Left lung (tissue), 4 donors: ENCODE measurements at regions not wholly inside any gene's neighbourhood (a gene's known extent, or its start where the extent isn't known, plus 50 kb on each side); places are given as distances from the start of the nearest gene placed in this dataset.

Experiments used
- ATAC-seq: fragments of 200-7000 bp; cut with Tn5 transposase; one replicate; pipeline ENCODE4 v1.9.1; 2020; ENCODE audit warnings: moderate library complexity
- DNase-seq, 4 donors: peaks; one replicate each; pipeline ENCODE4 v3.0.0-alpha.2; 2013 to 2020
- H3K27ac ChIP-seq, 2 donors: fragments of 200-600 bp; sonication (generic) in 1 of 2; one replicate each; pipeline versions ENCODE4 v1.5.0 to v1.8.0; 2020 to 2021
- H3K27me3 ChIP-seq, 2 donors: fragments of 200-600 bp; sonication (generic) in 1 of 2; one replicate each; pipeline versions ENCODE4 v1.5.0 to v1.8.0; 2020 to 2021
- H3K36me3 ChIP-seq, 2 donors: fragments of 200-600 bp; sonication (generic) in 1 of 2; one replicate each; pipeline versions ENCODE4 v1.5.0 to v1.8.0; 2020 to 2021
- H3K4me1 ChIP-seq, 2 donors: fragments of 200-600 bp; one replicate each; pipeline ENCODE4 v1.8.0; 2021
- H3K4me3 ChIP-seq, 2 donors: fragments of 200-600 bp; sonication (generic) in 1 of 2; one replicate each; pipeline versions ENCODE4 v1.5.0 to v1.8.0; 2020 to 2021; ENCODE audit warnings: mild to moderate bottlenecking in 1 of 2
- H3K9me3 ChIP-seq, 2 donors: fragments of 200-600 bp; sonication (generic) in 1 of 2; one replicate each; pipeline versions ENCODE4 v1.5.0 to v1.8.0; 2020 to 2021
- CTCF ChIP-seq, 2 donors: fragments of 200-600 bp; sonication (generic) in 1 of 2; IDR thresholded peaks; one replicate each; pipeline versions ENCODE4 v1.5.0 to v1.8.0; 2021; ENCODE audit warnings: antibody characterized with exemption in 2 of 2
- intact Hi-C, 2 donors: fragments of 100-400 bp; cut with DNase I; formaldehyde crosslinking; loops; one replicate each; pipeline versions ENCODE4 v1.11.2 to v1.14.2; 2022
- donor health status: DM: no; HTN: yes; CAD: no.
- donor health status: DM: no; HTN: no; CAD: no.

- TF ChIP-seq CTCF (IDR thresholded peaks at IDR 0.05), result no peak
- Histone ChIP-seq H3K9me3 (no peaks in the 10 kb centered on the region), H3K27ac (no peak overlapping the region), H3K4me3 (no peak overlapping the region), H3K4me1 (no peaks in the 10 kb centered on the region), H3K27me3 (no peaks in the 10 kb centered on the region), H3K36me3 (no peaks in the 10 kb centered on the region)
- no peak for DNase-seq
- no peak for ATAC-seq
- intact Hi-C loops, result no loop called here
Observed at GRCh38 chr1:4551706-4552105, 102.7 kb upstream of the AJAP1 start.

DNA sequence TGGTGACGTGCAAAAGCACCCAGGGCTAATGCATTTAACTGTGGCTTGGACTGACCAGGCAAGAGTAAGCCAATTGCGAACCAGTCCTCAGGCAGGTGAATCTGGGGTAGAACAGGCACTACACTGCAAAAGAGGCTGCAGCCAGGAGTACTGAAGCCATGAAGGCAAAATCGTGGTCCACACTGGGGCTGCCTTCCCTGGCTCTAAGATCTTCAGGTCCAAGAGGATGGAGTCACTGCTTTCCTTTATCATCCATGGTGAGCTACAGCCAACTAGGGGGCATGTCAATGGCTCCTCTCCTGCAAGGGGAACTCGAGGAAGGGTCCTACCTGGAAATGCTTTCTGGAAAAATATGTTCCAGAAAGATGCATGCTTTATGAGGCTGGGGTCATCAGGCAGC, 100.6 kb upstream of the AJAP1 start:
- no peaks in the 10 kb centered on the region for H3K36me3 ChIP-seq
- intact Hi-C loops, result no loop called here
- DNase-seq (no peak), ATAC-seq (no peak)
- no peak for TF ChIP-seq CTCF (IDR thresholded peaks at IDR 0.05)
- H3K27me3 ChIP-seq, result no peaks in the 10 kb centered on the region
- H3K4me3 ChIP-seq, result no peak overlapping the region
- no peak overlapping the region for H3K27ac ChIP-seq
- H3K4me1 ChIP-seq, result no peaks in the 10 kb centered on the region
- H3K9me3 ChIP-seq, result no peaks in the 10 kb centered on the region

GRCh38 chr1:4554271-4554865, 100.0 kb upstream of the AJAP1 start:
- Histone ChIP-seq H3K4me1 (no peaks in the 10 kb centered on the region), H3K27me3 (no peaks in the 10 kb centered on the region)
- no peak for ATAC-seq

DNA sequence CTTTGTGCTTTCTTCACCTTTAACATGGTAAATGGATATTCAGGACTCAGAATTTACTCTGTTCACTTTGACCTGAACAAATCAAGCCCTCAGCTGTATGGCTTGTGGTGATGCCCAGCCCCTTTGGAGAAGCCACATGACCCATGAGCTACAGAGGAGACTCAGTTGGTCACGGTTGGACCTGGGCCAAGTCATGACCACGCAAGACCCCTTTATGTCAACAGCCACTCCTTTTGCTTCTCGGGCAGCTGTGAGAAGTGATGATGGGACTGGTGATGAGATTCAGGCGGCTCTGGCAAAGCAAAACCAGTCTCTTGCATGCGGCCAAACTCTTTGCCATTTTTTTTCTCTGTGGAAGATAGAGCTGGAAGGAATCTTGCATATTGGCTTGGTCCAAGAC, 96.5 kb upstream of the AJAP1 start:
- Histone ChIP-seq H3K27me3 (peaks cover 0 to 21% of the 10 kb centered on the region in 2 donors), H3K4me3 (no peak overlapping the region), H3K36me3 (no peaks in the 10 kb centered on the region), H3K9me3 (no peaks in the 10 kb centered on the region), H3K27ac (no peak overlapping the region), H3K4me1 (no peaks in the 10 kb centered on the region)
- intact Hi-C loops, result no loop called here
- TF ChIP-seq CTCF (IDR thresholded peaks at IDR 0.05), result no peak
- ATAC-seq, result no peak
- DNase-seq, result no peak

More at GRCh38 chr1:4554271-4554865, 100.0 kb upstream of the AJAP1 start:
- H3K9me3 ChIP-seq, result no peaks in the 10 kb centered on the region
- intact Hi-C loops, result no loop called here
- H3K36me3 ChIP-seq, result no peaks in the 10 kb centered on the region
- no peak overlapping the region for H3K4me3 ChIP-seq
- no peak for TF ChIP-seq CTCF (IDR thresholded peaks at IDR 0.05)
- DNase-seq, result no peak
- no peak overlapping the region for H3K27ac ChIP-seq

DNA sequence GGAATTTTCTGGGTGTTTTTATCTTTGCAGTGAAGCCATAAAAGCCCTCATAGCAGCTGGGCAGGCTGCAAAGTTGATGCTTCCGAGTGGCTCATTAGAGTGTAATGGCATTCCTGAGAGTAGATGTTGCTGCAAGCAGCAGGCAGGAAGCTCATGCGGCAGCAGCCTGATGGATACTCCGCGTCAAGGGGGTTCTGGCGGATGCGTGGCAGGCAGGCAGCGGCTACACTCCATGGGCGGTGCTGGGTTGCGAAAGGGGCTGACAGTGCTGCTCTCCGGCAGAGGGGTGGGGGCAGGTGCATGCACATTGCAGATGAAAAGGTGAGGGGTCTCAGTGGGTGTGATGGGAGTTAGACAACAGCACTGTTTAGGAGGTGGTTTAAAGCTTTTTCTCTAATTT, 93.2 kb upstream of the AJAP1 start:
- Histone ChIP-seq H3K4me1 (no peaks in the 10 kb centered on the region), H3K36me3 (no peaks in the 10 kb centered on the region), H3K27ac (no peak overlapping the region), H3K4me3 (no peak overlapping the region), H3K27me3 (peaks cover 0 to 53% of the 10 kb centered on the region in 2 donors), H3K9me3 (no peaks in the 10 kb centered on the region)
- ATAC-seq (no peak), DNase-seq (no peak)
- intact Hi-C loops, result no loop called here
- no peak for TF ChIP-seq CTCF (IDR thresholded peaks at IDR 0.05)
